ENCODE measurements at regions not wholly inside any gene's neighbourhood (a gene's known extent, or its start where the extent isn't known, plus 50 kb on each side); places are given as distances from the start of the nearest gene placed in this dataset.

DNA sequence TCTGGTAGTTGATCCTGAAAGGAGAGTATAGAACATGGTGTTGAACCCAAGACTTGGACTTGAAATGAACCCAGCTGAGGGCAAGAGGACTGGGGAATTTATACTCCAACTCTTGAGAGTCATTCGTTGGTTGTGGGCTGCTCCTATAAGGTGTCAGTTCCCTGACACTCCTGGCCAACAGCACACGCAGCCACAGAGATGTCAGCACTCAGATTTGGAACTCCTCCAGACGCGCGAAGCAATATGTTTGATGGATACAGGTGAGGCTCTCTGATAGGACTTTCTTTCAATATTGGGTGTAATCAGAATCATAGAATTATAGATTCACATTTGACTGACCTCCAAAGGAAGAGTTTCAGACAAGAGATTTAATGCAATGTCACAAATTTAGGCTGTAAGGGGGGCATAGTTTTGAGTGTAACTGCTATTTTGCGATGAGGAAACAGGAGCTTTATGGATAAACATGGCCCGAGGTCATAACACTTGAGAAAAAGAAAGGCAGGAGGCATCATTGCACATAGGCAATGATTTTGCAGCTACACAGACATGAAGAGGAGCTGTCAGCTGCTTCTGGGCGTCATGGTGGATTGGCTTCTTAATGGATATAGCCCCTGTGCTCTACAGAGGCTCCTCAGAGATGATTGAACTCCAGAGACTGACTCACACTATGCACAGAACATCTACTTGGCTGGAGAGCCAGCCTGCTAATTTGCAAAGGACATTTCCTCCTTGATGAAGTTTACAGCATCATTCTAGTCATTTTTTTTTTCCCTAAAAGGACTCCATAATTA, 569.2 kb upstream of the RGMA start:
- TF ChIP-seq, protein P1, sequence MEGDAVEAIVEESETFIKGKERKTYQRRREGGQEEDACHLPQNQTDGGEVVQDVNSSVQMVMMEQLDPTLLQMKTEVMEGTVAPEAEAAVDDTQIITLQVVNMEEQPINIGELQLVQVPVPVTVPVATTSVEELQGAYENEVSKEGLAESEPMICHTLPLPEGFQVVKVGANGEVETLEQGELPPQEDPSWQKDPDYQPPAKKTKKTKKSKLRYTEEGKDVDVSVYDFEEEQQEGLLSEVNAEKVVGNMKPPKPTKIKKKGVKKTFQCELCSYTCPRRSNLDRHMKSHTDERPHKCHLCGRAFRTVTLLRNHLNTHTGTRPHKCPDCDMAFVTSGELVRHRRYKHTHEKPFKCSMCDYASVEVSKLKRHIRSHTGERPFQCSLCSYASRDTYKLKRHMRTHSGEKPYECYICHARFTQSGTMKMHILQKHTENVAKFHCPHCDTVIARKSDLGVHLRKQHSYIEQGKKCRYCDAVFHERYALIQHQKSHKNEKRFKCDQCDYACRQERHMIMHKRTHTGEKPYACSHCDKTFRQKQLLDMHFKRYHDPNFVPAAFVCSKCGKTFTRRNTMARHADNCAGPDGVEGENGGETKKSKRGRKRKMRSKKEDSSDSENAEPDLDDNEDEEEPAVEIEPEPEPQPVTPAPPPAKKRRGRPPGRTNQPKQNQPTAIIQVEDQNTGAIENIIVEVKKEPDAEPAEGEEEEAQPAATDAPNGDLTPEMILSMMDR (IDR thresholded peaks at IDR 0.05; ENCODE audit: insufficient read depth, low read length) = no peak
- no peak for DNase-seq (ENCODE audit: low read depth)
- H3K4me3 ChIP-seq (ENCODE audit: low read depth, low read length) = no peak overlapping the region

DNA sequence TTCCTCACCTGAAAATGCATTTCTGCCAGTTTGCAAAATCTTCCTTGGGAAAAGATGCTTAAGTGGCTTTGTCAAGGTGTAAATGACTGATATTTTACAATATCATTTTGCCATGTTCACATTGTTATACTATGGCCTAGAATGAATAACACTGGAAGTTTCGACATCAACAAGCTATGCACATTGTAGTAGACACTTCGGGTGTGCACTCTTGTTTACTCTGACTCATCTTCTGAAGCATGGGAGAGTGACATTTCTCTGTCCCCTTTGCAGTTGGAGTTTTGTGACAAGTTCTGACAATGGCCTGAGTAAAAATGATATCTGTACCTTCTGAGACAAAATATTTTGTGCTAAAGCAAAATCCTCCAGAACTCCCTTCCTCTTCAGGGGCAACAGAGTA, 567.0 kb upstream of the RGMA start:
- no peak overlapping the region for H3K4me3 ChIP-seq (ENCODE audit: low read depth, low read length)
- DNase-seq (ENCODE audit: low read depth) = no peak
- TF ChIP-seq, protein P1 (IDR thresholded peaks at IDR 0.05; ENCODE audit: insufficient read depth, low read length) = no peak

DNA sequence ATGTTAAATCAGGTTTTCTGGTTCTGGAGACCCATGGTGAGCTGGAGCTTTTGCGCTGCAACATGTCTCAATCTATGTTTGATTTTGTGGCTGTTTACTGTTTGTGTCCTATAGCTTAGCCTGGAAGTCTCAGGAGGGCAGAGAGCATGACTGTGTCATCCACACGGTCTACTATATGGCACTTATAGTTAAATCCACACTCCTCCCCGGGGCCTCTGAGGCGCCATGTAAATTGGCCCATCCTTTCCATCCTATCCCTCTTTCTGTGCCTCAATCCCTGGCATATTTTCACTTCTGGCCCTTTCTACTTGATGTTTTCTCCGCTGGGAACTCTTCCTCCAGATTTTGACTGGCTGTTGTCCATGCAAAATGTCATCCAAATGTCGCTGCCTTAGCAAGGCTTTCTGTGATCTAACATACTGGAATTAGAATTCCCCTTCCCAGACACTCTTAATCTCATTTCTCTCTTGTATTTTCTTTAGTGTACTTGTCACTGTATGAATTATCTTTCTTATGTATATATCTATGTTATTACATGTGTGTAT, 560.8 kb upstream of the RGMA start:
- no peak overlapping the region for H3K4me3 ChIP-seq (ENCODE audit: low read depth, low read length)
- TF ChIP-seq, protein P1 (IDR thresholded peaks at IDR 0.05; ENCODE audit: insufficient read depth, low read length) = no peak
- DNase-seq (ENCODE audit: low read depth) = no peak

DNA sequence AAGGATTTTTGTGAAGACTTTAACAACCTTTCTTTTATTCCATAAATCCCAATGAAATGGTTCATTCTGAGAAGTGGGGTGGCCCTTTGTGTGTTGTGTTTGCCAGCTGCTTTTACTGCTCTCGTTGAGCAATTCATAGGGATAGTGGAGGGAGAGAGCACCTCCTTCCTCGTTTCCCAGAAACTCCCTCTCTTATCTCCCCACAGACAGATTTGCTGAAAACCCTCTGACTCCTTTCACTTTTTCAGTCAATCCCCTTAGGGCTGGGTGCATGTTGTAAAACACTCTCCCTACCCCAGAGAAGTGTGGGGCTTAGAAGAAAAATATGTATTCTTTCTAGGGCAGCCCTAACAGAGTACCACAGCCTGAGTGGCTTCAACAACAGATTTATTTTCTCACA, 557.2 kb upstream of the RGMA start:
- TF ChIP-seq, protein P1 (IDR thresholded peaks at IDR 0.05; ENCODE audit: insufficient read depth, low read length) = no peak
- no peak for DNase-seq (ENCODE audit: low read depth)
- H3K4me3 ChIP-seq (ENCODE audit: low read depth, low read length) = no peak overlapping the region

DNA sequence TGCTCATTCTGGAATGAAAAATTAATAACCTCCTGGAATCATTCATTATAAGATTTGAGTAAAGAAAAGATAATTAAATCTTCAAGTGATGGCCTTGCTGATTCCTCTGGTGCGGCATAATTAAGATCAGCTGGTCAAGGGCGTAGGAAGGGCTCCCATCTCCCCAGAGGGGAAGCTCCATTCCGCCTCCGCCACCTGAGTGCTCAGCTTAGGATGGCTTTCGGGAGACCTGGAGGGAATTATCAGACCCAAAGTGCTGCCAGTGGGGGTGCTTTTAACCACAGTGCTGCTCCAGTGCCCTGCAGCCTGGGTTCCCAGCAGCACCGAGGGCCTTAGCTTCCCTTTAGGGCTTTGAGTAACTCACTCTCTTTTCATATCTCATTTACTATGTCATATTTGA, 556.6 kb upstream of the RGMA start:
- no peak overlapping the region for H3K4me3 ChIP-seq (ENCODE audit: low read depth, low read length)
- TF ChIP-seq, protein P1 (IDR thresholded peaks at IDR 0.05; ENCODE audit: insufficient read depth, low read length) = no peak
- DNase-seq (ENCODE audit: low read depth) = no peak

DNA sequence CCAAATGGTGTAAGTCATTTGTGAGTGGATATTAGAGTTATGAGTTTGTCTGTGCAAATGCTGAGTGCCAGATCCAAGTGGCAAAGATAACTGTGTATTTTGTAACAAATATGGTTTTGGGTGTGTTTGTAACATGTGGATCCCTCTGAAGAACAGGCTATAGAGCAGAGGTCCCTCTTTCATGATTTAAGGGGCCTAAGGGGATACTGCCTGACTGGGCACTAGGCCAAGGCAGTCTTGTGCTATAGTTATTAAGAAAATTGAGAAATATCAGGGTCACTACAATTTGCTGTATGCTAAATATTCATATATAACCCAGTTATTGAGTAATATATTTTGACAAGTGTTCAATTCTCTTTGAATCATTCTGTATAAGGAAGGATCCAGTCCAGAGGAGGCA, 555.6 kb upstream of the RGMA start:
- H3K4me3 ChIP-seq (ENCODE audit: low read depth, low read length) = no peak overlapping the region
- no peak for DNase-seq (ENCODE audit: low read depth)
- TF ChIP-seq, protein P1 (IDR thresholded peaks at IDR 0.05; ENCODE audit: insufficient read depth, low read length) = no peak
